NOMO-1 treated with dmso at 0.1 percent for 144 hours (cell line): ENCODE measurements at regions not wholly inside any gene's neighbourhood (a gene's known extent, or its start where the extent isn't known, plus 50 kb on each side); places are given as distances from the start of the nearest gene placed in this dataset.

Experiments
- DNase-seq: peaks from one replicate; lab custom pipeline; 2025; ENCODE audit not compliant: unreplicated experiment; lab: John Stamatoyannopoulos, UW

DNA sequence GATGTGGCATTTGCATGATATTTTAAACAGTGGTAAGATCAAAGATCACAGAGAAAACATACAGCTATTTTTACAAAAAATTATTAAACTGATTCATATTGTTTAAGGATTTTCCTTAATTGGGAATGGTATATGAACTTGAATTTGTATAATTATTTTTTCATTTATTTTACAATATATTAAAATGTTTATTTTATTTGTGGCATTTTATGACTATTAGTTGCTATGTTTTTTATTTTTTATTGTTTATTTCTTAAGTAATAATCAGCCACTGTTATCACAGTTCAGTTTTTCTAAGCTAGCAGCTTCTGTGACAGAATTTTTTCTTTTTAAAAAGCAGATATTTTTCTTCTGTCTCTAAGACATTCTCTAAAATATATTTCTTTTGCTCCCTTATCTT, 387.0 kb upstream of the KHDRBS2 start:
- DNase-seq = no peak

DNA sequence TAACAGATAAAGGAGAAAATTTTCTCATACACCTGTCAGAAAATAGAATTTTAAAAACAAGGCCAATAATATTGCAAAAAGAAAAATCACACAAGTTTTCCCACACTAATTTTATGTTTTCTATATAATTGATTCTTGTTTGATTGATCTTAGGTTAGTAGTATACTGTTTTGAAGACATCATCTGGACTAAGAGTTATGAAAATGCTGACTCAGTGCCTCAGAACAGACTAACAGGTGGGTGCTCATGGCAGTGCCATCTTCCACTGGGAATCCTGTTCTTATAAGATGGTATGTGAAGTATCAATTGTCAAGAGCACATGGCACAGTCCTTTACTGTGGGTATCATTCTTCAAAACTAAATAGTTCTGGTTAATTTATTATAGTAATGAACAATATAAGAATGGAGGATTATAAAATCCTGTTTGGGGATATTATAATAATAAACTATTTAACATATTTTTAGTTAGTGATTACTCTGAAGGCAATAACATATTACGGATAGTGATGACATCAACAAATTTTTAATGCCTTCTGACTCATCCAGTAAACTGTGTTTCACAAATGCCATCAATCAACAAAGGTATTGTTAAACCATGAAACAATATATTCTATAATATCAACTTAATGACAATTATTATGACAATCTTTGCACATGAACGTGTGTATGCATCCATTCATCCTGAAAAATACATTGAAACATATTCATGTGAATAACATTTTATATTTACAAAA, 384.6 kb upstream of the KHDRBS2 start:
- DNase-seq = no peak

DNA sequence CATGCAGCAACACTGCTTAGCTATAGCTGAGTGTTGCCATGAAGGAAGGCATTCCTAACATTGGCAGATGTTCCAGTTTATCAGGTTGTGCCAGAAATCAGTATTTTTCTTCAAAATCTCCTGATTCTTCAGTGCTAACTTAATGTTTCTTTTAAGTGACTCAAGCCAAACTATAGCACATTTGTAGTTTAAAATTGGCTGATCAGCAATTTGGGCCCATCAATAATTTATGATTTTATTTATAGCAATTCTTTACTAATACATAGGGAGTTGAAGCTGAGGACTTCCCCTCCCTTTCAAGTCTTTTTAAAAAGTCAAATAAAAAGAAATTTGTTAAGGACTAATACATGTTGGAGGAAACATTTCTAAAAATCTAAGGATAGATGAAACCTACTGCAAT, 383.8 kb upstream of the KHDRBS2 start:
- no peak for DNase-seq

DNA sequence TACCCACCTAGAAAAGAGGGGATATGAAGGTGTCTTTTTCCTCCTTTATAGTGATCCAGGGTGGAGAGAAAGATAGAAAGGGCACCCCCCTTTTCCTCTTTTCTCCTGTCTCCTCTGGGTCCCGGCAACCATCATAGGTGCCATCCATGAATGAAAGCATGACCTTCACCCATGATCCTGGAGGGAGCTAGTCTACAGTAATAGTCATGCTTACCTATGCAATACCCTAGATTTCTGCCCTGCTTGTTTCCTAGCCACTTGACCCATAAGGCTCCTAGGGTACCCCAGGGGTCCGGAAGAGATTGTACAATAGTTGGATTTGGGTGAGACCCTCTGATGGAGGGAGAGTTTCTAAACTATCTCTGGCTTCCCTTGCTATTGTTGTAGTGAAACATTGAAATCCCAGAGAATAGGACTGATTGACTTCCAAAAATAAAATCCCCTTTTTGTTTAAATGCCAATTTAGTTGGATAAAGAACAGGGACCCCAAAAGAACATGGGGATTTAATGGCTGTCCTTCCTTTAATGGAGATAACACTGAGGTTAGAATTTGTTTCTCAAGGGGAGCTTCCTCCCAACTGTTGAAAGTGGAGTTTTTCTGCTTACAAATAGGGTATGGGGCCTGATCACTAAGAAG, 366.8 kb upstream of the KHDRBS2 start:
- DNase-seq = no peak

DNA sequence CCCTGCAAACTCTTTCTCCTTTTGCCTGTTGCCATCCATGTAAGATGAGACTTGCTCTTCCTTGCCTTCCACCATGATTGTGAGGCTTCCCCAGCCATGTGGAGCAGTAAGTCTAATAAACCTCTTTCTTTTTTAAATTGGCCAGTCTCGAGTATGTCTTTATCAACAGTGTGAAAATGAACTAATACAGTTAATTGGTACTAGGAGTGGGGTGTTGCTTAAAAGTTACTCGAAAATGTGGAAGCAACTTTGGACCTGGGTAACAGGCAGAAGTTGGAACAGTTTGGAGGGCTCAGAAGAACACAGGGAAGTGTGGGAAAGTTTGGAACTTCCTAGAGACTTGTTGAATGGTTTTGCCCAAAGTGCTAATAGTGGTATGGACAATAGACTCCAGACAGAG, 359.2 kb upstream of the KHDRBS2 start:
- DNase-seq = no peak

DNA sequence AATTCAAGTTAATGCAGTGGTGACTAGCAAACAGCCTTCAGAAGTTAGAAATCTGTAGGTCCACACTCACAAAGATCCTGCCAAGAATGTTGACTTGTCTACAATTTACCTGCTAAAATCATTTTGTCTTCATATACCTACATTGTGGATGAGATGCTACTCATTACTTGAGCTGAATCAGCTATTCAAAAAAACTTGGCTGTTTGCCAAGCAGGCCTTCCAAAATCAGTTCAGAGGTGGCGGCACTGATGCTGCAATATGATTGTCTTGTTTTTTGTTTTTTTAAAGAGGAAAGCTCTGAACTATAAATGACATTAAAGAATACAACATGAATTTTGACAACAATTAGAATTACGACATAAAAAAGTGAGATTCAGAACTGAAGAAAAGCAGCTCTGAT, 354.7 kb upstream of the KHDRBS2 start:
- DNase-seq = no peak

DNA sequence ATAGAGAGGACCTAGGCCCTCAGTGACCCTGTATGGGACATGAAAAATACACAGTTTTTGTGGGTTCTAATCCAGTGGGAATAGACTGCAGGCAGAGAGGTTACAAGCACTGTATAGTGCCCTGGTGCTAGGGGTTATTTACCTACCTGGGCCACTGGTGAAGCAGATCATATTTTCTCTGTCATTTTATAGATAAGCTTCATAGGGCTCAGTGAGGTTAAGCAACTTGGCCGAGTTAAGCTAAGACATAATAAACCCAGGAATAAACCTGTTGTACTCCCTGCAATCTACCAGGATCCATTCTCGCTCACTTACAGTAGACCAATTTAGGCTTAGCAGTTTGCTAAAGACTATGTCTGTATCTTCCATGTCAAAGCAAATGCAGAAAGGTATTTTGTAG, 340.6 kb upstream of the KHDRBS2 start:
- DNase-seq = no peak

DNA sequence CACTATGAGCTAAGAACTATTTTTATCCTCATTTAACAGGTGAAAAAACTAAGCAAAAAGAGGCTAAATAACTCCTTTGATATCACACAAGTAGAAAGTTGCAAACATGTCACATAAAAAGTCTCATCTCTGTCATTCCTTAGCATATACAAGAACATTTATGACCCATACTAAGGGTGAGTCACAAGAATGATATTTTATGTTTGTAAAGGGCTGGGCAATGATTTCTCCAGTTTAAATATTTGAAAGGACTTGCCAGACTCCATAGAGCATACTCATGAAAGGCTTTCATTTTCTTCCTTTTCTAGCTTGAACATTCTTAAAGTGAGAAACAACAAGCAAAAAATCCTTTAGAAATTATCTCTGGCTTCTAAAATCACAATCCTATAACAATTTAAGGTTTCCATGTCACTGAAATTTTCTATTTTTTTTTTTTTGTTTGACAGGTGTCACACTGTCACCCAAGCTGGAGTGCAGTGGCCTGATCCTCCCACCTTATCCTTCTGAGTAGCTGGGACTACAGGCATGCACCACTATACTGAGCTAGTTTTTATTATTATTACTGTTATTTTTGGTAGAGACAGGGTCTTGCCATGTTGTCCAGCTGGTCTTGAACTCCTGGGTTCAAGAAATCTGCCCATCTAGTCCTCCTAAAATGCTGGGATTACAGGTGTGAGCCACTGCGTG, 338.0 kb upstream of the KHDRBS2 start:
- DNase-seq = no peak

DNA sequence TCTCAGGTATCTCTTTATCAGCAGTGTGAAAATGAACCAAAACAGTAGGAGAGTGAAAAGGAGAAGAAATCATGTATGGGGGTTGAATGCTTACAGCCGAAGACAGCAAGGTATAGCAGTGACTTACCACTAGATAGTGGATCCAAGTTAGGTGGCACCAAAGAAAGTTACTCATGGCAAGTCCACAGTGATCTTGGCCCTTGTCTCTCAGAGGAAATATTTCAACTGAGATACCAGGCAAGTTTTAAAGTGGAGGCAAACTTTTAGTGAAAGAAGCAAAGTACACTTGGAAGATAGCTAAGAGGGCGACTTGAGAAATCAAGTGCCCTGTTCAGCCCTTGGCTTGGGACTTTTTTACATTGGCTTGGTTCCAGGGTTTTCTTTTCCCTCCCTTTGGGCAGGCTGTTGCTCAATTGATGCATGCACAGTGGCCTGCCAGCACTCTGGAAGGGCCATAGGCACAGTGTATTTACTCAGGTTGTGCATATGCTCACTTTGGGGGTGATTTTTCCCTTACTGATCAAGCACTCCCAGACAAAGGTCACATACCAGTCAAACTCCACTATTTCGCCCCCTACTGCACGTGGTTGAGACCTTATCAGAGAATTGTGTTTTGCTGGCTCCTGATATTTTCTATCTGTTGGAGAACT, 329.5 kb upstream of the KHDRBS2 start:
- DNase-seq = no peak

DNA sequence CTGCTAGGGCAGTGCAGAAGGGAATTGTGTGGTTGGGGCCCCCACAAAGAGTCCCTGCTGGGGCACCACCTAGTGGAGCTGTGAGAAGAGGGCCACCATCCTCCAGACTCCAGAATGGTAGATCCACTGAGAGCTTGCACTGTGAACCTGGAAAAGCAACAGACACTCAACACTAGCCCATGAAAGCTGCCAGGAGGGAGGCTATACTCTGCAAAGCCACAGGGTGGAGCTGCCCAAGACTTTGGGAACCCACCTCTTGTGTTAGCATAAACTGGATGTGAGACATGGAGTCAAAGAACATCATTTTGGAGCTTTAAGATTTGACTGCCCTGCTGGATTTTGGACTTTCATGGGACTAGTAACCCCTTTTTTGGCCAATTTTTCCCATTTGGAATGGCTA, 328.4 kb upstream of the KHDRBS2 start:
- DNase-seq = no peak

DNA sequence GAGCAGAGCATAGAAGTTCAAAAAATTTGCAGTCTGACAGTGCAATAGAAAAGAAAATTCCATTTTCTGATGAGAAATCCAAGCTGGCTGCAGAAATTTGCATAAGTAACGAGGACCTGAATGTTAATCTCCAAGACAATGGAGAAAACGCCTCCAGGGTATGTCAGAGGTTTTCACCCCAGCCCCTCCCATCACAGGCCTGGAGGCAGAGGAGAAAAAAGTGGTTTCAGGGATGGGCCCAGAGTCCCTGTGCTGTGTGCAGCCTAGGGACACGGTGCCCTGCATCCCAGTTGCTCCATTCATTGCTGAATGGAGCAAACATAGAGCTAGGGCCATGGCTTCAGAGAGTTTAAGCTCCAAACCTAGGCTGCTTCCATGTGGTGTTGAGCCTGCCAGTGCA, 327.9 kb upstream of the KHDRBS2 start:
- no peak for DNase-seq

DNA sequence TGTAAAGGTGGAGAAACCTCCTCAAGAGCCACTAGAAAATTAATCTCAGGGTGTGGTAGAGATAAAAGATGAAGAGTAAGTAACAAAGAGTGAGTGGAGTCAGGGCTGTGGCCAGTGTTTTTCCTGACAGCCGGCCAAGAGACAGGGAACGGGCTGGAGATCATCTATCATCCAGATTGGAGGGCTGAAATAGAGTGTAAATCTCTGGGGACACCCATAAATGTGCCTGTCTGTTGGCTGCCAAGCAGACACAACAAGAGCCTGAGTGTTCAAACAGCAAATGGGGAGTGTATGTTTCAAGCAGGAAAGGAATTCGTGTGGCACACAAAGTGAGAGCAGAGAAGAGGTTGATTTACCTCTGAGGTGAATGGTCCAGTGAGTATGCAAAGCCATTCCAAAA, 326.4 kb upstream of the KHDRBS2 start:
- DNase-seq = no peak

DNA sequence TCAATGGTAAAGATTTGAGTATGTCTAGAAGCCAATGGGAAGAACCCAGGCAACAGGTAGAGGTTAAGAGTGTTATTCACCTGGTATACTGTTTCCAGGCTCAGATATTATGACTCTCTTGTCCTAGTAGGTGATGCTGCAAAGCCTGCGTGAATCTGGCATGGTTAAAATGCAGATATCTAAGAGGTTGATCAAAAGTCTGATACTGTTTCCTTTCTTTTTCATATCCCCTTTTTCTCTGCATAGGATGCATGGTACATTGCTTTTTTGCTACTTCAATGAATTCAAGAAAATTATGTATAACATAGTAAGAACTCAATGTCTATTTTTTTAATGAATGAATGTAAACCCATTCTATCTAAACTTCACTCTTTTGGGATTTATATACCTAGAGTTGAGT, 284.3 kb upstream of the KHDRBS2 start:
- DNase-seq = no peak

DNA sequence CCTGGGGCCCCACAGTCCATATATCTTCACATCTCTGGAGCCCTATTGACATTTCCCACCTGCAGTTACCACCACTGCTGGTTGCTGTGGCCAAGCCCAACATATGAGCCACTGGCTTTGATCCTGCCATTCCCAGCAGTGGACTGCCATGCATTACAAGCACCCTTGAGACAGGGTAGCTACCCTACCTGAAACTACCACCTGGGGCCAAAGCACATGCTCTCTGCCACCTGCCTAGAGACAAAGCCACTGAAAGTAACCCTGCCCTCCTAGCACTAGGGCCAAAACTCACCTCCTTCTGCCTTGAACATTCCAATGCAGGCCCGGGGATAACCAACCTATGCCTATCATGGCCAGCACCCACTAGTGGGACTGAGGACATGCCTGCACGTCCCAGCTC, 255.5 kb upstream of the KHDRBS2 start:
- DNase-seq = no peak

DNA sequence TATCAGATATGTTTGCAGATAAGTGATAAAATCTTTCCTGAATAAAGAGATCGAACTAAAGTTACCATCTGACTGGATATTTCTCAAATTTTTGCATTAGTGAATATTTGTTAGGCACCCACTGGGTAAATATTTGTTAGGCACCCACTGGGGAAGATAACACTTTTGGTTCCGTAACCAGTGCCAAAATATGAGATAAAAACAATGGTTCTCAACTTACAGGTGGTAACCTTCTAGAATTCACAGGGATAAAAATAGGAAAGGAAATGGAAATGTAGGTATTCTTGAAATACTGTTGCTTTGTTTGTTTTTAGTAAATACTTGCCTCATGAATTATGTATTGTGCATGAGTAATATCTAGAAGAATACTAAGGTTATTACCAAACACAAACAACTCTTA, 245.0 kb upstream of the KHDRBS2 start:
- DNase-seq = no peak

DNA sequence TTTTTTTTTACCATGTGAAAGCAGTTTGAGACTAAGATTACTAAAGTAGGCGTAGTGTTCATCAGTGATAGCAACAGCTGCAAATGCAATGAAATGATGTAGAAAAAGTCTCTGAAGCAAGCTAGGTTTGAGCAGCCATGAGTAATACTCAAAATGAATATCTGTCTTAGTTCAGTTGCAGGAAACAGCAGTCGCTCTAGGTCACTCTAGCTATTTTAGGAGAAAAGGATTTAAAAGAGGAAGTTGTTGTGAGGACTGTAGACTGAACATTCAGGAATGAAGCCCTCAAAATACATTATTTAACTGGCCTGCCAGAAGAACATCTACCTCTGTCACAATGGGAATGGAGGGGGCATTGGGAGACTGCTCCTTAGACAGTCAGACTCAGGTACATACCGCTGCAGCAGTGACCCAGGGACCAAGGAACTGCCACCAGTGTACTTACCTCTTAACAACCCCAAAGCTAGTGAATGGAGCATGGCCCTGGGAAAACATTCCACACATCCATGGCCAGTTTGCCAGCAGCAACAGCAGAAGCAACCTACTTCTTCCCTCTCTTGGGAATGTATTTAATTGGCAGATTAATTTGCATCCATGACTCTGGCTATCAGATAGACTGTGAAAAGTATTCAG, 243.0 kb upstream of the KHDRBS2 start:
- DNase-seq = no peak

DNA sequence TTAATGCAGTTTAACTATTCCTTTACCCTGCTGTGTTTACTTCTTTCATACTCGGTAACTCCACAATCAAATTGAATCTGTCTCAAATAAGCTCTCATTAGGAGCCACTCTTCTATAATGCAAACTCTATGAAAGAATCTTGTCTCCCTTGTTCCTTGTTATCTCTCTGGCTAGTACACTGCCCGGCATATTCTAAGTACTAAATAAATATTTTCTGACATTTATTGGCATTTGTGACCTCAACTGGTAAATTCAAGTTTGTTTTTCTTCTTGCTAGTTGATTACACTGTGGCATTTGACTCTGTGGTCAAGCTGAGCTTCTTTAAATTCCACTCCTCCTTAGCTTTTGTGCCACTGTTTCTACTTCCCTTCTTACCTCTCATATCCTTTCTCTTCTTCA, 237.6 kb upstream of the KHDRBS2 start:
- no peak for DNase-seq

DNA sequence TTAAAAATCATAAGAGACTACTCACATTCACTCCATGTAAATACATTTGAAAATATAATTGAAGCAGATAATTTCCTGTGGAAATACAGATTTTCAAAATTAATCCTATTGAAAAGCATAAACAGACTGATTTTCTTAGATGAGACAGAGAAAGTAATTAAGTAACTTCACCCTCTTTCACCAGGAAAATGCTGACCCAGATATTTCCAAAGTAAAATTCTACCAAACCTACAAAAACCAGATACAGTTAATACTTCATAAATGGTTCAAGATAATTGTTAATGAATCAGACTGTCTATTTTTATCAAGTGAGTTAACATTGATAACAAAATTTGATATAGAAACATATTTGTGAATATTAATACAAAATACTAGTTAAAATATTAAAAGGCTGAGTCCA, 233.5 kb upstream of the KHDRBS2 start:
- no peak for DNase-seq

DNA sequence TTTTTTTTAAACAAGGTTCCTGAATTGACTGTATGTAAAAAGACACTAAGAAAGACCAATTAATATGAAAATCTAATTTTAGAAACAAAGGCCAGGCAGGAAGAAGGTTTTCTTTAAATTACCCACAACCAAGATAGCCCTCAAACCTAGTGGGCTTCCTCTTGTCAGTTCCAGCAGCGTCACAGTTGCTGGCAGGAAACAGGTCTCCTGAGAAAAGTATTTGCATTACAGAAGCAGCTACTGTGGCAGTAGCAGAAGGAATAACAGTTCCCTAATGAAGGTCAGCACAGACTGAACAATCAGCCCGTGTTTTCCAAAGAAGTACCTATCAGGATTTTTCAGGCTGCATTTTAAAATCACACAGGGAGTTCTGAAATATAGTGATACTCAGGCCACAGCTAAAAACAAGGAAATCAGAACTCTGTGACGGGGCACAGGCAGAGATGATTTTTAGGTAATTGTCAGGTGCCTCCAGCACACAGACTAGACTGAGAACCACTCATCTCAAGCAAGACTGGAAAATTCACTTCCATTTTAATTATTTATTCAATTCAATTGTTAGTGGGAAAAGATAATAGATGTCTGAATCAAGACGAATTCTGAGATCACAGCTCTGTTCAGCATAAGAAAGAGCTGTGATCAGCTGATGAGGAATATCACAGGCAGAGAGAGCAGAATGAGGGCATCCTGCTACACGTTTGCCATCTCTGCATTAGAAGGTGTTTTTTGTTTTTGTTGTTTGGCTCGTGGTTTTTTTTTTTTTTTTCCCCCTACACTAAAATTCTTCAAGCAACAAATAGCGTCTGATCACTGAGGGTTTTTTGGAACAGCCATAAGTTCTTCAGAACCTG, 230.5 kb upstream of the KHDRBS2 start:
- no peak for DNase-seq

DNA sequence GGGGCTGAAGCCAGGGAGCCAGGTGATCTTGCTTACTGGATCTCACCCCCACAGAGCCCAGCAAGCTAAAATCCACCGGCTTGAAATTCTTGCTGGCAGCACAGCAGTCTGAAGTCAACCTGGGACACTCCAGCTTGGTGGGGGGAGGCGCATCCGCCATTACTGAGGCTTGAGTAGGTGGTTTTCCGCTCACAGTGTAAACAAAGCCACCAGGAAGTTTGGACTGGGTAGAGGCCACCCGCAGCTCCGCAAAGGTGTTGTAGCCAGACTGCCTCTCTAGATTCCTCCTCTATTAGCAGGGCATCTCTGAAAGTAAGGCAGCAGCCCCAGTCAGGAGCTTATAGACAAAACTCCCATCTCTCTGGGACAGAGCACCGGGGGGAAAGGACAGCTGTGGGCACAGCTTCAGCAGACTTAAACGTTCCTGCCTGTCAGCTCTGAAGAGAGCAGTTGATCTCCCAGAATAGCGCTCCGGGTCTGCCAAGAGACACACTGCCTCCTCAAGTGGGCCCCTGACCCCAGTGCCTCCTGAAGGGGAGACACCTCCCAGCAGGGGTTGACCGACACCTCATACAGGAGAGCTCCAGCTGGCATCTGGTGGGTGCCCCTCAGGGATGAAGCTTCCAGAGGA, 206.3 kb upstream of the KHDRBS2 start:
- DNase-seq = no peak
